Esophagus squamous epithelium (tissue), 4 donors: ENCODE measurements at regions not wholly inside any gene's neighbourhood (a gene's known extent, or its start where the extent isn't known, plus 50 kb on each side); places are given as distances from the start of the nearest gene placed in this dataset.

Experiments
- CTCF ChIP-seq, 6 experiments: fragments of 450-650 bp in 4 of 6; fragments of 200-600 bp in 2 of 6; sonication (generic) in 2 of 6; IDR thresholded peaks; one replicate each; pipeline ENCODE4 v1.5.1; 2016 to 2019; ENCODE audit warnings: antibody characterized with exemption in 6 of 6, mild to moderate bottlenecking in 4 of 6, moderate library complexity in 4 of 6
- POLR2A ChIP-seq, 4 donors: fragments of 450-650 bp; IDR thresholded peaks; one replicate each; pipeline ENCODE4 v1.6.1; 2017; ENCODE audit warnings: antibody characterized with exemption in 4 of 4, mild to moderate bottlenecking in 4 of 4, moderate library complexity in 3 of 4

DNA sequence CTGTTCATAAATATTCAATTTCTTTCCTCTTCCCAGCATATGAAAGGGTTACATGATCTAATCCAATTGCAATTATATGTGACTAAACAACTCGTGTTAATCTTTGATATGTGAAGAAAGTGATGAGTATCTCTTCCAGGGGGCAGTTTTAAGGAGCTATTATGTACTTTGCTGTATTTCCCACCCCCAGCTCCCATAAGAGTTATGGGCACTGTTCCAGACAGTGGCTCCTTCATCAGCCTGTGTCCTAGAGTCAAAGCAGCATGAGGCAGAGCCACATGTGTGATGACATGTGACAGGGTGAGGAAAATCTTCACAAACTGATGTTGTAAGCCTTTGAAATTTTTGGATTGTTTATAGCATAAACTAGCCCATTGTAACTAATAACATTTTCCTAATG, 315.4 kb downstream of the DIPK2A start:
- TF ChIP-seq CTCF (IDR thresholded peaks at IDR 0.05) (no peak), POLR2A (IDR thresholded peaks at IDR 0.05) (no peak)
